H1 (cell line): ENCODE measurements at regions not wholly inside any gene's neighbourhood (a gene's known extent, or its start where the extent isn't known, plus 50 kb on each side); places are given as distances from the start of the nearest gene placed in this dataset.

Experiments
- RNF2 ChIP-seq: fragments of 200-900, 300-1000 bp; sonication (generic); IDR thresholded peaks from 2 replicates; pipeline ENCODE4 v1.7.1; 2016; ENCODE audit warnings: borderline replicate concordance, low read depth, mild to moderate bottlenecking, antibody characterized with exemption, low read length; ENCODE audit not compliant: poor library complexity, severe bottlenecking; ENCODE audit errors: missing control alignments

- TF ChIP-seq RNF2: no peak
- TF ChIP-seq, all 59 proteins: peak for 0
These were observed 84.4 kb upstream of the DHRS4 start (continued) for GRCh38 chr14:23869078-23869719.
